H9 (cell line): ENCODE measurements at regions not wholly inside any gene's neighbourhood (a gene's known extent, or its start where the extent isn't known, plus 50 kb on each side); places are given as distances from the start of the nearest gene placed in this dataset.

ENCODE experiments used
- DNase-seq: peaks from one replicate; pipeline ENCODE4 v3.0.0-alpha.2; 2017
- H2AFZ ChIP-seq: one replicate; pipeline ENCODE4 v1.6.1; 2013; ENCODE audit warnings: mild to moderate bottlenecking, low read length, control low read depth, moderate library complexity
- H2AK5ac ChIP-seq: 2 replicates; pipeline ENCODE4 v1.6.1; 2013; ENCODE audit warnings: low read length, control low read depth, mixed read lengths; ENCODE audit not compliant: insufficient read length
- H2BK120ac ChIP-seq: one replicate; pipeline ENCODE4 v1.6.1; 2013; ENCODE audit warnings: low read depth, mild to moderate bottlenecking, low read length, control low read depth, inconsistent platforms; ENCODE audit not compliant: poor library complexity, severe bottlenecking
- H2BK12ac ChIP-seq: 2 replicates; pipeline ENCODE4 v1.6.1; 2013; ENCODE audit warnings: low read length, control low read depth, mixed read lengths, low read depth; ENCODE audit not compliant: insufficient read length
- H2BK15ac ChIP-seq: 2 replicates; pipeline ENCODE4 v1.6.1; 2013; ENCODE audit warnings: low read depth, low read length, control low read depth
- H2BK20ac ChIP-seq: one replicate; pipeline ENCODE4 v1.6.1; 2013; ENCODE audit warnings: low read depth, mild to moderate bottlenecking, low read length, control low read depth, inconsistent platforms; ENCODE audit not compliant: poor library complexity, severe bottlenecking
- H2BK5ac ChIP-seq: 2 replicates; pipeline ENCODE4 v1.6.1; 2013; ENCODE audit warnings: low read length, control low read depth, mixed read lengths; ENCODE audit not compliant: insufficient read length
- H3K14ac ChIP-seq: 2 replicates; pipeline ENCODE4 v1.6.1; 2013; ENCODE audit warnings: low read length, control low read depth; ENCODE audit not compliant: insufficient read depth
- H3K18ac ChIP-seq: 2 replicates; pipeline ENCODE4 v1.6.1; 2013; ENCODE audit warnings: low read depth, mild to moderate bottlenecking, mixed read lengths, low read length, control low read depth; ENCODE audit not compliant: insufficient read length
- H3K23ac ChIP-seq: 2 replicates; pipeline ENCODE4 v1.6.1; 2013; ENCODE audit warnings: low read length, control low read depth, mixed read lengths, low read depth; ENCODE audit not compliant: insufficient read length
- H3K23me2 ChIP-seq: 2 replicates; pipeline ENCODE4 v1.6.1; 2013; ENCODE audit warnings: low read depth, mild to moderate bottlenecking, mixed read lengths, low read length, control low read depth; ENCODE audit not compliant: insufficient read length, poor library complexity, severe bottlenecking
- H3K27ac ChIP-seq: 2 replicates; pipeline ENCODE4 v1.5.1; 2013; ENCODE audit warnings: low read length, control low read depth, mixed read lengths, low read depth; ENCODE audit not compliant: insufficient read length
- H3K27me3 ChIP-seq: 2 replicates; pipeline ENCODE4 v1.6.1; 2013; ENCODE audit warnings: low read length, control low read depth, inconsistent platforms; ENCODE audit not compliant: insufficient read depth
- H3K4ac ChIP-seq: 2 replicates; pipeline ENCODE4 v1.6.1; 2013; ENCODE audit warnings: low read depth, mild to moderate bottlenecking, control low read depth, inconsistent platforms, low read length, moderate library complexity
- H3K4me1 ChIP-seq: 2 replicates; pipeline ENCODE4 v1.6.1; 2013; ENCODE audit warnings: low read length, control low read depth, inconsistent platforms; ENCODE audit not compliant: insufficient read depth
- H3K4me2 ChIP-seq: 2 replicates; pipeline ENCODE4 v1.6.1; 2013; ENCODE audit warnings: low read length, control low read depth, mixed read lengths; ENCODE audit not compliant: insufficient read length, insufficient read depth
- H3K56ac ChIP-seq: 2 replicates; pipeline ENCODE4 v1.6.1; 2013; ENCODE audit warnings: low read depth, mild to moderate bottlenecking, mixed read lengths, low read length, control low read depth; ENCODE audit not compliant: insufficient read length
- H3K79me1 ChIP-seq: 2 replicates; pipeline ENCODE4 v1.6.1; 2013; ENCODE audit warnings: low read depth, mild to moderate bottlenecking, moderate library complexity, low read length, control low read depth, inconsistent platforms; ENCODE audit not compliant: insufficient read depth, poor library complexity, severe bottlenecking
- H3K79me2 ChIP-seq: 2 replicates; pipeline ENCODE4 v1.6.1; 2013; ENCODE audit warnings: low read length, control low read depth, inconsistent platforms; ENCODE audit not compliant: insufficient read depth
- H3K9ac ChIP-seq: 2 replicates; pipeline ENCODE4 v1.6.1; 2013; ENCODE audit warnings: low read length, control low read depth, mixed read lengths; ENCODE audit not compliant: insufficient read length; ENCODE audit errors: extremely low read depth
- H3K9me3 ChIP-seq: one replicate; pipeline ENCODE4 v1.6.1; 2013; ENCODE audit warnings: low read depth, low read length, inconsistent platforms; ENCODE audit not compliant: control insufficient read depth
- H3T11ph ChIP-seq: one replicate; pipeline ENCODE4 v1.6.1; 2013; ENCODE audit warnings: mild to moderate bottlenecking, low read length, control low read depth, inconsistent platforms
- H4K20me1 ChIP-seq: one replicate; pipeline ENCODE4 v1.6.1; 2013; ENCODE audit not compliant: control insufficient read depth, insufficient read length, insufficient read depth
- H4K5ac ChIP-seq: 2 replicates; pipeline ENCODE4 v1.6.1; 2013; ENCODE audit warnings: low read depth, mild to moderate bottlenecking, mixed read lengths, low read length, control low read depth; ENCODE audit not compliant: insufficient read length
- H4K8ac ChIP-seq: replicated peaks from 2 replicates; pipeline ENCODE4 v1.6.1; 2013; ENCODE audit warnings: low read length, control low read depth, mixed read lengths, low read depth; ENCODE audit not compliant: insufficient read length
- H4K91ac ChIP-seq: 2 replicates; pipeline ENCODE4 v1.6.1; 2013; ENCODE audit warnings: low read depth, mild to moderate bottlenecking, moderate library complexity, mixed read lengths, low read length, control low read depth; ENCODE audit not compliant: insufficient read length
- H3K27ac Mint-ChIP-seq, 3 experiments: 2 replicates in 2 of 3; 3 replicates in 1 of 3; pipeline ENCODE4 v1.8.0; 2020 to 2021; ENCODE audit warnings: mixed read lengths in 3 of 3, mild to moderate bottlenecking in 1 of 3, moderate library complexity in 1 of 3
- H3K27me3 Mint-ChIP-seq: 2 replicates; pipeline ENCODE4 v1.8.0; 2021; ENCODE audit warnings: low read depth, mild to moderate bottlenecking, moderate library complexity, mixed read lengths
- H3K36me3 Mint-ChIP-seq, 3 experiments: 2 replicates in 2 of 3; 3 replicates in 1 of 3; pipeline ENCODE4 v1.8.0; 2020 to 2021; ENCODE audit warnings: low read depth in 3 of 3, mixed read lengths in 3 of 3; ENCODE audit not compliant: insufficient read depth in 1 of 3
- H3K4me1 Mint-ChIP-seq, 2 experiments: 2 replicates each; pipeline ENCODE4 v1.8.0; 2020; ENCODE audit warnings: mixed read lengths in 2 of 2
- H3K4me3 Mint-ChIP-seq, 2 experiments: 2 replicates in 1 of 2; 3 replicates in 1 of 2; pipeline ENCODE4 v1.8.0; 2020 to 2021; ENCODE audit warnings: mild to moderate bottlenecking in 2 of 2, mixed read lengths in 2 of 2, moderate library complexity in 1 of 2
- H3K9me3 Mint-ChIP-seq, 2 experiments: 2 replicates in 1 of 2; 3 replicates in 1 of 2; pipeline ENCODE4 v1.8.0; 2020; ENCODE audit warnings: mild to moderate bottlenecking in 2 of 2, mixed read lengths in 2 of 2, moderate library complexity in 1 of 2
- WGBS: extraction: QIAGEN DNeasy Blood & Tissue Kit; methylation state at CpG from one replicate; pipeline ENCODE4 v1.1.7; 2013; ENCODE audit warnings: missing lambda C conversion rate, low lambda C conversion rate, mixed read lengths; ENCODE audit not compliant: insufficient read length; ENCODE audit errors: extremely low coverage; 5-methylcytosine and 5-hydroxymethylcytosine counted together
- TF ChIP-seq, protein P1 (sequence below): fragments of 200-600 bp; sonication (generic); conservative IDR thresholded peaks from 3 replicates; pipeline ENCODE4 v1.8.0; 2021; ENCODE audit warnings: antibody characterized with exemption, mild to moderate bottlenecking

DNA sequence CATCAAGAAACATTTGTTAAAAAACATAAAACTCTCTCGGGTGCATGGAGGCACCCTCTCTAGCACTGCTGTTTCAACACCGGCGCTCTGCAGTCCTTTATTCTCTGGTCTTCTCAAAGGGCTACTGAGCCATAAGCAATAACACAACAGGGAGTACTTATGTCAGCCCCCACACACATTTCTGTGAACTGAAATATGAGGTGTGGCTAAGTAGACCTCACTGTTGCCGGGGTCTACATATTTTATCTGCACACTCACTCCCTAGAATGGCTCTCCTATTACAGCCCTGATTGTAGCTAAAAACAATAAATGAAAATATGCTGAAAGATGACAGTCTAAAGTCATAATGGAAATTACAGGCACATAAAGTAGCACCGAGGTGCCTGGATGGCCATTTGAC, 235.1 kb downstream of the GRB14 start:
- Histone ChIP-seq H2AK5ac (no peak overlapping the region), H3K4me2 (no peak overlapping the region)

More for the DNA sequence above, 235.1 kb downstream of the GRB14 start:
- no peak overlapping the region for H3K14ac ChIP-seq
- H3K4ac ChIP-seq = no peak overlapping the region
- H3K9me3 ChIP-seq = no peaks in the 10 kb centered on the region
- no peaks in the 10 kb centered on the region for H3K27me3 ChIP-seq
- TF ChIP-seq, protein P1, sequence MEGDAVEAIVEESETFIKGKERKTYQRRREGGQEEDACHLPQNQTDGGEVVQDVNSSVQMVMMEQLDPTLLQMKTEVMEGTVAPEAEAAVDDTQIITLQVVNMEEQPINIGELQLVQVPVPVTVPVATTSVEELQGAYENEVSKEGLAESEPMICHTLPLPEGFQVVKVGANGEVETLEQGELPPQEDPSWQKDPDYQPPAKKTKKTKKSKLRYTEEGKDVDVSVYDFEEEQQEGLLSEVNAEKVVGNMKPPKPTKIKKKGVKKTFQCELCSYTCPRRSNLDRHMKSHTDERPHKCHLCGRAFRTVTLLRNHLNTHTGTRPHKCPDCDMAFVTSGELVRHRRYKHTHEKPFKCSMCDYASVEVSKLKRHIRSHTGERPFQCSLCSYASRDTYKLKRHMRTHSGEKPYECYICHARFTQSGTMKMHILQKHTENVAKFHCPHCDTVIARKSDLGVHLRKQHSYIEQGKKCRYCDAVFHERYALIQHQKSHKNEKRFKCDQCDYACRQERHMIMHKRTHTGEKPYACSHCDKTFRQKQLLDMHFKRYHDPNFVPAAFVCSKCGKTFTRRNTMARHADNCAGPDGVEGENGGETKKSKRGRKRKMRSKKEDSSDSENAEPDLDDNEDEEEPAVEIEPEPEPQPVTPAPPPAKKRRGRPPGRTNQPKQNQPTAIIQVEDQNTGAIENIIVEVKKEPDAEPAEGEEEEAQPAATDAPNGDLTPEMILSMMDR = no peak
- H3K79me2 ChIP-seq = no peaks in the 10 kb centered on the region
- H3T11ph ChIP-seq = no peak overlapping the region
- no CpG with 5 or more reads among the region's 5 CpGs for WGBS
- no peaks in the 10 kb centered on the region for H3K4me1 ChIP-seq
- H2BK20ac ChIP-seq = no peak overlapping the region
- H4K91ac ChIP-seq = no peak overlapping the region
- H3K79me1 ChIP-seq = no peaks in the 10 kb centered on the region
- no peak overlapping the region for H3K18ac ChIP-seq
- H2BK12ac ChIP-seq = no peak overlapping the region
- no peaks in the 10 kb centered on the region for H4K20me1 ChIP-seq
- H3K9ac ChIP-seq = no peak overlapping the region
- Mint-ChIP-seq H3K9me3 (no peaks in the 10 kb centered on the region), H3K27me3 (no peaks in the 10 kb centered on the region), H3K27ac (0 out of 7 replicates have a peak overlapping the region, but pooled peaks of 1 of the 3 experiments have one; percentile 31), H3K4me1 (peaks cover 15 to 24% of the 10 kb centered on the region in 2 experiments), H3K36me3 (no peaks in the 10 kb centered on the region), H3K4me3 (no peak overlapping the region)
- H4K5ac ChIP-seq = no peak overlapping the region
- H2AFZ ChIP-seq = no peak overlapping the region
- no peak overlapping the region for H2BK120ac ChIP-seq
- no peak overlapping the region for H3K23ac ChIP-seq
- no peak overlapping the region for H3K27ac ChIP-seq
- no peak for DNase-seq
- no peak overlapping the region for H3K56ac ChIP-seq
- H2BK15ac ChIP-seq = no peak overlapping the region
- H3K23me2 ChIP-seq = no peaks in the 10 kb centered on the region
- H4K8ac ChIP-seq = no peak overlapping the region
- no peak overlapping the region for H2BK5ac ChIP-seq
